Memory B cell (primary cell): ENCODE measurements at regions not wholly inside any gene's neighbourhood (a gene's known extent, or its start where the extent isn't known, plus 50 kb on each side); places are given as distances from the start of the nearest gene placed in this dataset.

Experiments
- ATAC-seq: fragments of 150-1000 bp; cut with Tn5 transposase; 2 replicates; pipeline ENCODE4 v1.10.0; 2021; ENCODE audit warnings: low read depth, mild to moderate bottlenecking, moderate library complexity
- DNase-seq, 2 donors: peaks; one replicate each; pipeline ENCODE4 v3.0.0; 2022; ENCODE audit warnings: low spot score in 2 of 2
- H3K27ac Mint-ChIP-seq: one replicate; pipeline ENCODE4 v1.8.0; 2022; ENCODE audit warnings: mild to moderate bottlenecking, moderate library complexity, mixed read lengths
- H3K27me3 Mint-ChIP-seq: one replicate; pipeline ENCODE4 v1.8.0; 2022; ENCODE audit warnings: mixed read lengths
- H3K36me3 Mint-ChIP-seq: one replicate; pipeline ENCODE4 v1.8.0; 2022; ENCODE audit warnings: mild to moderate bottlenecking, mixed read lengths
- H3K4me1 Mint-ChIP-seq: one replicate; pipeline ENCODE4 v1.8.0; 2022; ENCODE audit warnings: mixed read lengths
- H3K4me3 Mint-ChIP-seq: one replicate; pipeline ENCODE4 v1.8.0; 2022; ENCODE audit warnings: mild to moderate bottlenecking, moderate library complexity, mixed read lengths
- H3K9me3 Mint-ChIP-seq: one replicate; pipeline ENCODE4 v1.8.0; 2022; ENCODE audit warnings: mixed read lengths

GRCh38 chr3:159080821-159081220 lies 279.0 kb downstream of the MFSD1 start:
- Mint-ChIP-seq H3K9me3 (peaks cover 3% of the 10 kb centered on the region), H3K4me3 (no peak overlapping the region), H3K27ac (no peak overlapping the region), H3K4me1 (no peaks in the 10 kb centered on the region), H3K36me3 (no peaks in the 10 kb centered on the region), H3K27me3 (no peaks in the 10 kb centered on the region)
- ATAC-seq, result no peak
- no peak for DNase-seq

- no peak overlapping the region for H3K27ac Mint-ChIP-seq
- no peak overlapping the region for H3K4me3 Mint-ChIP-seq
- H3K27me3 Mint-ChIP-seq, result no peaks in the 10 kb centered on the region
- no peaks in the 10 kb centered on the region for H3K36me3 Mint-ChIP-seq
- no peak for ATAC-seq
- H3K9me3 Mint-ChIP-seq, result peaks cover 3% of the 10 kb centered on the region
- H3K4me1 Mint-ChIP-seq, result no peaks in the 10 kb centered on the region
- no peak for DNase-seq
Observed at GRCh38 chr3:159082519-159082918, 280.7 kb downstream of the MFSD1 start.

- ATAC-seq (no peak), DNase-seq (no peak)
- no peaks in the 10 kb centered on the region for H3K36me3 Mint-ChIP-seq
- H3K4me1 Mint-ChIP-seq, result no peaks in the 10 kb centered on the region
- H3K4me3 Mint-ChIP-seq, result no peak overlapping the region
- peaks cover 1% of the 10 kb centered on the region for H3K9me3 Mint-ChIP-seq
- H3K27ac Mint-ChIP-seq, result no peak overlapping the region
- no peaks in the 10 kb centered on the region for H3K27me3 Mint-ChIP-seq
Observed at GRCh38 chr3:159091936-159092335, 290.1 kb downstream of the MFSD1 start.

DNA sequence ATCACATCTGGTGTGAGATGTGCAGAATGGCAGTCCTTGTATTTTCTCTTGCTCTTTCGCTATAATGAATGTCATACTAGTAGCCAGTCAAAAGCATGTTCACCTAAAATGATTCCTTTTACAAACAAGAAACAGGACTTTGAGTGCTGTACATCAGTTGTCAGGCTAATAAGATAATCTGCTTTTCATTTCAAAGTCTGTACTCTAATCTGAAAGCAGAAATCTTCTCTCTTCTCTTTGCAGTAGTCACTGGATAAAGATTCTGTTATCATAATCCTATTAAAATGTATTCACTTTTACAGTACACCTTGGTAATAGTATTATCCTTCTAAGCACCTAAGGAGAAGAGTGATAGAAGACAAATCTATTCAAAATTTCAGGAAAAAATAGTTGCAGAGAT lies 300.1 kb downstream of the MFSD1 start:
- no peaks in the 10 kb centered on the region for H3K4me1 Mint-ChIP-seq
- H3K27ac Mint-ChIP-seq, result no peak overlapping the region
- no peak overlapping the region for H3K4me3 Mint-ChIP-seq
- H3K27me3 Mint-ChIP-seq, result no peaks in the 10 kb centered on the region
- DNase-seq (no peak), ATAC-seq (no peak)
- H3K36me3 Mint-ChIP-seq, result no peaks in the 10 kb centered on the region
- no peaks in the 10 kb centered on the region for H3K9me3 Mint-ChIP-seq

DNA sequence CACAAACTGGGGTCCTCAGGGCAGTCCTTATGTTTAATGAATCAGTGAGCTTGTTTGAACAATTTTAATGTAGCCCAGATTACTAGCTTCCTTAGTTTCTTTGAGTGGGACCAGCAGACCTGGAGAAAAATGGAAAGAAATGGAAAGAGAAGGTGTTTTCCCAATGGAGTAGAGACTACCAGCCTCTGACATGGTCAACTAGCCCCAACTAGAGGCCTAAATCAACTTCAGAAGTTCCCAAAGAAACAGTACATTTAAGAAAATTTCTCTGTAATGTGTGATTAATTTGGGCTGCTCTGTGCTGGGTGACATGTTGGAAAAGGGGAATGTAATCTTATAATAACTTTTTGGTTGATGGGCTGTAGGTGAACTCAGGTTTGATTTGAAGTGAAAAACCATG lies 310.9 kb downstream of the MFSD1 start:
- H3K9me3 Mint-ChIP-seq, result peaks cover 2% of the 10 kb centered on the region
- H3K4me1 Mint-ChIP-seq, result peaks cover 3% of the 10 kb centered on the region
- H3K27ac Mint-ChIP-seq, result no peak overlapping the region
- no peak for DNase-seq
- H3K27me3 Mint-ChIP-seq, result peaks cover 2% of the 10 kb centered on the region
- no peaks in the 10 kb centered on the region for H3K36me3 Mint-ChIP-seq
- no peak overlapping the region for H3K4me3 Mint-ChIP-seq
- ATAC-seq, result no peak

- no peaks in the 10 kb centered on the region for H3K36me3 Mint-ChIP-seq
- peaks cover 2% of the 10 kb centered on the region for H3K27me3 Mint-ChIP-seq
- no peak overlapping the region for H3K27ac Mint-ChIP-seq
- ATAC-seq, result no peak
- H3K4me1 Mint-ChIP-seq, result peaks cover 3% of the 10 kb centered on the region
- peaks cover 2% of the 10 kb centered on the region for H3K9me3 Mint-ChIP-seq
- H3K4me3 Mint-ChIP-seq, result no peak overlapping the region
- DNase-seq, result no peak
Observed at GRCh38 chr3:159113221-159113875, 311.5 kb downstream of the MFSD1 start.

- H3K27ac Mint-ChIP-seq, result no peak overlapping the region
- DNase-seq (no peak), ATAC-seq (no peak)
- peaks cover 2% of the 10 kb centered on the region for H3K9me3 Mint-ChIP-seq
- no peaks in the 10 kb centered on the region for H3K36me3 Mint-ChIP-seq
- peaks cover 2% of the 10 kb centered on the region for H3K27me3 Mint-ChIP-seq
- peak overlapping the region; percentile 30 for H3K4me3 Mint-ChIP-seq
- H3K4me1 Mint-ChIP-seq, result peaks cover 3% of the 10 kb centered on the region
Observed at GRCh38 chr3:159114582-159114981, 312.7 kb downstream of the MFSD1 start.

GRCh38 chr3:159123877-159124276 lies 322.0 kb downstream of the MFSD1 start:
- H3K9me3 Mint-ChIP-seq, result no peaks in the 10 kb centered on the region
- no peak overlapping the region for H3K27ac Mint-ChIP-seq

DNA sequence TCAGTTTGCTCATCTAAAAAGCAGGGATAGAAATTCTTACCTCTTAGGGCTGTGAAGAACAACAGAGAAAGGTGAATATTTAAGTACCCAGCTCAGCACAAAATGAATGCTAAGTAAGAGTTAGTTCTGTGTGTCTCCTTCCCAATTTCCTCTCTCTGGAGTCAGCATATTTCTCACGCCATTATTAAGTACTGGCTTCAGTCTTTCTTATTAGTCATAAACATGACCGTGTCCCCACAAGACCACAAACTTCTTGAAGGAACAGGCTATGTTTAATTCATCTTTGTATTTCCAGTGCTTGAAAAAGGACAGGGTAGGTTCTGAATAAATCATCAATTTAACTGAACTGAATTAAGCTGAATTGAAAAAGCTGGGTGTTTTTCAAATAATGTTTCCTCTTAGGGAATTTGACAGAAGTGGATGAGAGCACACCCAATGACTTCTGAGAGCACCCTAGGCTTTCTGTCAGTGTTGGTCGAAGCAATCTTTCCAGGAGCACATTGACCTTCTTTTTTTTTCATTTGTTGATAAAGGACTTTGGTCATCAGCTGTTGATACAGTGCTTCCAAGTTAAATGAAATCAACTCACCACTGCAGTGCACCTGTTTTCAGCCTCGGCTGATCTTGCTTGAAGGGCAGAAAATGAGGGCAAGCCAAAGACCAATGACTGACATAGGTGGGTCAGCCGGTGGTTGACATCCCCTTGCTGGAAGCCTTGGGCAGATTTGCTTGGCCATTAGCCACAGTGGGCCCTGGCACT lies 324.6 kb downstream of the MFSD1 start:
- peaks cover 10% of the 10 kb centered on the region for H3K27me3 Mint-ChIP-seq
- H3K36me3 Mint-ChIP-seq, result no peaks in the 10 kb centered on the region
- no peak for DNase-seq
- H3K4me3 Mint-ChIP-seq, result no peak overlapping the region
- H3K9me3 Mint-ChIP-seq, result no peaks in the 10 kb centered on the region
- no peaks in the 10 kb centered on the region for H3K4me1 Mint-ChIP-seq
- no peak overlapping the region for H3K27ac Mint-ChIP-seq
- no peak for ATAC-seq

More at GRCh38 chr3:159123877-159124276, 322.0 kb downstream of the MFSD1 start:
- ATAC-seq, result no peak
- no peaks in the 10 kb centered on the region for H3K36me3 Mint-ChIP-seq
- H3K27me3 Mint-ChIP-seq, result peaks cover 8% of the 10 kb centered on the region
- no peak for DNase-seq
- no peaks in the 10 kb centered on the region for H3K4me1 Mint-ChIP-seq
- H3K4me3 Mint-ChIP-seq, result no peak overlapping the region

GRCh38 chr3:159127021-159127392 lies 325.2 kb downstream of the MFSD1 start:
- Mint-ChIP-seq H3K27me3 (peaks cover 12% of the 10 kb centered on the region), H3K36me3 (no peaks in the 10 kb centered on the region), H3K4me3 (no peak overlapping the region), H3K9me3 (no peaks in the 10 kb centered on the region), H3K4me1 (no peaks in the 10 kb centered on the region), H3K27ac (no peak overlapping the region)
- no peak for ATAC-seq
- DNase-seq, result no peak

GRCh38 chr3:159128628-159129027 lies 326.8 kb downstream of the MFSD1 start:
- Mint-ChIP-seq H3K27ac (no peak overlapping the region), H3K36me3 (no peaks in the 10 kb centered on the region), H3K4me1 (no peaks in the 10 kb centered on the region), H3K4me3 (no peak overlapping the region), H3K27me3 (peaks cover 14% of the 10 kb centered on the region), H3K9me3 (no peaks in the 10 kb centered on the region)
- DNase-seq, result no peak
- ATAC-seq, result no peak

DNA sequence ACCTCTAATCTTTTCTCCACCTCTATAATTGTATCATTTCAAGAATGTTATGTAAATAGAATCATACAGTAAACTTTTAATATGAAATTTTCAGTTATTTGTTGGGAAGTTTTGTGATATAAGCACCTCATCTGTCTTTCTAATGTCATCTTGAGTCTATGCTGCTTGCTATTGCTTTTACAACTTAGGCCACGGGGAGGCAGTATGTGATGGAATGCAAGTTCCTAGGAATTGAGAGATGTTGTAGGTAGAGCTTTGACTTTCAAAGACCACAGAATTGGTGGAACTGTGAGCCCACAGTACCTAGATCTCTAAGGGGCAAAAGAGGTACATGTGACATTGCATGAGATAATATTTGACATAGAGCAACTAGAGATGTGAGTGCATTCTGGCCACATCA lies 328.3 kb downstream of the MFSD1 start:
- Mint-ChIP-seq H3K4me3 (no peak overlapping the region), H3K9me3 (no peaks in the 10 kb centered on the region), H3K27ac (no peak overlapping the region), H3K4me1 (no peaks in the 10 kb centered on the region), H3K36me3 (no peaks in the 10 kb centered on the region), H3K27me3 (peaks cover 10% of the 10 kb centered on the region)
- DNase-seq (peak; percentile 4 to 18), ATAC-seq (no peak)

DNA sequence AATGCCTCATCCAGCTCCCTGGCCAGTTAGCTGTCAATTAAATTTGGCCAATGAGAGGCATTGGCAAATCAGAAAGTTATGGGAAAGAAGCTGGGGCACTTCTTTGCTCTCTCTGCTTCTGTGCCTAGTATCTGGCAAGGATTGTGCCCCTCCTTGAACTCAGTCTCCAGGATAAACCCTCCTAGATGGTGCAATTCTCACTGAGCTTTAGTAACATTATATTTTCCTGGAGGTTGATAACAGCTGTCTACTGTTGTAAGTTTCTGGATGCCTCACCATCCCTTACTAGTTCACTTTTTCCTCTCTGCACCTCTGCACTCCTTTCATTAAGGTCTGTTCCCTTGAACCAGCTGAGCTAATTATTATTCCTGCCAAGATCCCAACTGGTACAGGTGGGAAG lies 329.5 kb downstream of the MFSD1 start:
- H3K9me3 Mint-ChIP-seq, result peaks cover 2% of the 10 kb centered on the region
- ATAC-seq (no peak), DNase-seq (no peak)
- no peaks in the 10 kb centered on the region for H3K36me3 Mint-ChIP-seq
- H3K4me3 Mint-ChIP-seq, result no peak overlapping the region
- H3K27ac Mint-ChIP-seq, result no peak overlapping the region
- H3K27me3 Mint-ChIP-seq, result peaks cover 12% of the 10 kb centered on the region
- H3K4me1 Mint-ChIP-seq, result no peaks in the 10 kb centered on the region

- Mint-ChIP-seq H3K9me3 (peaks cover 2% of the 10 kb centered on the region), H3K27ac (no peak overlapping the region), H3K4me3 (no peak overlapping the region), H3K4me1 (no peaks in the 10 kb centered on the region), H3K36me3 (no peaks in the 10 kb centered on the region), H3K27me3 (peaks cover 2% of the 10 kb centered on the region)
- ATAC-seq, result no peak
- no peak for DNase-seq
Observed at GRCh38 chr3:159137949-159138348, 336.1 kb downstream of the MFSD1 start.

DNA sequence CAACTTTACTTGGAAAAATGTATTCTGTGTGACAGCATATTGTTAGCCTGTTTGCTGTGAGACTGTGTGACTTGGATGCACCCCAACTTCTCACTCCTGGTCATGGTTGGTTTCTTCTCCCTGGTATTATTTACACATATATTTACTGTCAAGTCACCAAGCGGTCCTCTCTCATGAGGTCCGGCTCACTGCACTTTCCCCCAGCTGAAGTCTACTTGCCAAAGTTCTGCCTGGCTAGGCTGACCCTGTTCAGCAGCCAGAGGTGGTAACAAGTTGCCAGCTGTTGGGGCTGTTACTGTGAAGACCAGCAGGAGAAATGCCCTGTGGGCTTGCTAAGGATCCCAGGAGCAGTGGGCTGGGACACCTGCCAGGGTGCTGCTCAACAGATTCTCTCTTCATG lies 337.5 kb downstream of the MFSD1 start:
- H3K27ac Mint-ChIP-seq, result no peak overlapping the region
- ATAC-seq (no peak), DNase-seq (no peak)
- no peaks in the 10 kb centered on the region for H3K36me3 Mint-ChIP-seq
- peaks cover 2% of the 10 kb centered on the region for H3K9me3 Mint-ChIP-seq
- no peak overlapping the region for H3K4me3 Mint-ChIP-seq
- no peaks in the 10 kb centered on the region for H3K4me1 Mint-ChIP-seq
- peaks cover 4% of the 10 kb centered on the region for H3K27me3 Mint-ChIP-seq
